Pancreas (tissue), 10 donors: ENCODE measurements at regions not wholly inside any gene's neighbourhood (a gene's known extent, or its start where the extent isn't known, plus 50 kb on each side); places are given as distances from the start of the nearest gene placed in this dataset.

ENCODE experiments used
- ATAC-seq, 4 donors: fragments of 200-7000 bp; cut with Tn5 transposase; one replicate each; pipeline versions ENCODE4 v1.8.0 to v1.9.1; 2020; ENCODE audit warnings: mild to moderate bottlenecking in 4 of 4, moderate library complexity in 4 of 4
- DNase-seq, 6 donors: peaks; one replicate each; pipeline ENCODE4 v3.0.0-alpha.2; 2020
- FAIRE-seq: peaks from 2 replicates; lab custom pipeline; 2012; peaks lifted over from hg19 to GRCh38; lab: Jason Lieb, UNC
- H3K27ac ChIP-seq, 4 donors: fragments of 200-600 bp; sonication (generic); 1 replicate in 3 of 4; 2 replicates in 1 of 4; pipeline versions ENCODE4 v1.5.0 to v1.8.0; 2020
- H3K27me3 ChIP-seq, 4 donors: fragments of 200-600 bp; one replicate each; pipeline ENCODE4 v1.8.0; 2021
- H3K36me3 ChIP-seq, 3 donors: fragments of 200-600 bp; sonication (generic) in 1 of 3; one replicate each; pipeline versions ENCODE4 v1.5.0 to v1.8.0; 2020 to 2021
- H3K4me1 ChIP-seq, 3 donors: fragments of 200-600 bp; one replicate each; pipeline ENCODE4 v1.8.0; 2021
- H3K4me3 ChIP-seq, 4 donors: fragments of 200-600 bp; sonication (generic) in 2 of 4; one replicate each; pipeline versions ENCODE4 v1.5.0 to v1.8.0; 2020 to 2021
- H3K9me3 ChIP-seq, 4 donors: fragments of 200-600 bp; one replicate each; pipeline ENCODE4 v1.8.0; 2021
- WGBS, 2 donors: extraction: QIAGEN DNeasy Blood & Tissue Kit; methylation state at CpG; one replicate each; pipeline ENCODE4 v1.1.7; 2013; 5-methylcytosine and 5-hydroxymethylcytosine counted together
- intact Hi-C, 3 donors: fragments of 100-400 bp; cut with DNase I; formaldehyde crosslinking; loops; one replicate each; pipeline versions ENCODE4 v1.11.1 to v1.14.2; 2022
- TF ChIP-seq, protein P1 (sequence below), 4 donors: fragments of 200-600 bp; sonication (generic) in 3 of 4; IDR thresholded peaks; one replicate each; pipeline versions ENCODE4 v1.5.0 to v1.8.0; 2021; ENCODE audit warnings: antibody characterized with exemption in 4 of 4
- donor health status: healthy with polysubstance abuse.
- donor health status: DM: no; HTN: no; CAD: no; lungs with moderate emphysema.
- donor health status: DM: no; HTN: no; CAD: no.
- donor health status: control.
- donor health status: control.
- donor health status: Bipolar disorder and iron deficiency.
- donor health status: DM: yes; HTN: yes; CAD: no.
- donor health status: DM: no; HTN: no; CAD: no.
- donor health status: DM: no; HTN: no; CAD: no.
- donor health status: DM: yes; HTN: yes; CAD: no.

DNA sequence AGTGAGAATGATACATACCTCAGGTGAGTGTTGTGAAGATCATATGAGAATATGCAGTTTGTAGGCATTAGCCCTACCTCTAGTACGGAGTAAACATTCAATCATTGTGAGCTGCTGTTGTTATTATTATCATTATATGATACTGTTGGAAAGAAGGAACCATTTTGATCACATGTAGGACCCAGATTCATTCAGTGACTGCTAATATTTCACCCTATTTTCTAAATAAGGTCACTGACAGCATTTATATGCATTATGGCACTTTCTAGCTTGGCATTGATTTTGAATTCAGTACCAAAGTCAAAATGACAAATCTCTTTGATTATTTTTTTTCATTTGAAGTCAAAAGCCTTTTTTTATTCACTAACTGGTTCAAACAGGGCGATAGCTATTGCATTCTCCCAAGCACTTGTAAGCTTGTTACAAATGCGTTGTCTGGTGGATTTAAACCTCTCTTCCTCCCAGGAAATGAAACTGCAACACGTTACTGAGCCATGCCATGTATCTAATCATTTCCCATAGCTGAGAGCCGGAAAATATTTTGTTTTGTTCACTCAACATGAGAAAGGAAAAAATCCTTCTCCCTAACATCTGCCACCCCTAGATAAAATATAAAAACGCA, 320.8 kb upstream of the SGCD start:
- ATAC-seq, result no peak

DNA sequence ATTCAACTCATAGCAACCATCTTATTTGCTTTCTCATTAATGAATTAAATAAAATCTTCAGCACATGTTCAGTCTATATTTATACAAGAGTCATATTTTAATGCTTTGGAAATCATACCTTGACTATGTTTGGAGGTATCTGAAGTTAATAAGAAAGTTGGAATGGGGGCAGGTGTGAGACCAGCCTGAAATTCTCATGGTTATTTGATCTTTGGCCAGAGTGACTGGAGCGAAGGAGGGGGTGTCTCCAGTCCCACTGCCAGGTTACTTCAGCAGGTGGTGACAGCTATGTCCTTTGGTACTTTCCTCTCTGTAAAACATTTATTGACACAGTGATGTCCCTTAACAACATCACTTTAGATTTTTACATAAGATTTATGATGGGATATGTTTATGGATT, 318.1 kb upstream of the SGCD start:
- DNase-seq (peak in 1 of 6 donors; percentile 10), FAIRE-seq (no peak), ATAC-seq (peak in 3 of 4 donors; percentile 37 to 77 (median 52))
- H3K27me3 ChIP-seq, result no peaks in the 10 kb centered on the region
- H3K9me3 ChIP-seq, result no peaks in the 10 kb centered on the region
- H3K36me3 ChIP-seq, result no peaks in the 10 kb centered on the region
- no peaks in the 10 kb centered on the region for H3K4me1 ChIP-seq
- WGBS, 2 donors, result 33 to 37% methylated on average over 1 of the region's 1 CpG
- intact Hi-C loops, result no loop called here
- H3K27ac ChIP-seq, result no peak overlapping the region
- TF ChIP-seq, protein P1, sequence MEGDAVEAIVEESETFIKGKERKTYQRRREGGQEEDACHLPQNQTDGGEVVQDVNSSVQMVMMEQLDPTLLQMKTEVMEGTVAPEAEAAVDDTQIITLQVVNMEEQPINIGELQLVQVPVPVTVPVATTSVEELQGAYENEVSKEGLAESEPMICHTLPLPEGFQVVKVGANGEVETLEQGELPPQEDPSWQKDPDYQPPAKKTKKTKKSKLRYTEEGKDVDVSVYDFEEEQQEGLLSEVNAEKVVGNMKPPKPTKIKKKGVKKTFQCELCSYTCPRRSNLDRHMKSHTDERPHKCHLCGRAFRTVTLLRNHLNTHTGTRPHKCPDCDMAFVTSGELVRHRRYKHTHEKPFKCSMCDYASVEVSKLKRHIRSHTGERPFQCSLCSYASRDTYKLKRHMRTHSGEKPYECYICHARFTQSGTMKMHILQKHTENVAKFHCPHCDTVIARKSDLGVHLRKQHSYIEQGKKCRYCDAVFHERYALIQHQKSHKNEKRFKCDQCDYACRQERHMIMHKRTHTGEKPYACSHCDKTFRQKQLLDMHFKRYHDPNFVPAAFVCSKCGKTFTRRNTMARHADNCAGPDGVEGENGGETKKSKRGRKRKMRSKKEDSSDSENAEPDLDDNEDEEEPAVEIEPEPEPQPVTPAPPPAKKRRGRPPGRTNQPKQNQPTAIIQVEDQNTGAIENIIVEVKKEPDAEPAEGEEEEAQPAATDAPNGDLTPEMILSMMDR (IDR thresholded peaks at IDR 0.05), result no peak
- H3K4me3 ChIP-seq, result no peak overlapping the region

More for the DNA sequence above, 320.8 kb upstream of the SGCD start:
- Histone ChIP-seq H3K4me1 (no peaks in the 10 kb centered on the region), H3K9me3 (no peaks in the 10 kb centered on the region), H3K27ac (no peak overlapping the region), H3K27me3 (no peaks in the 10 kb centered on the region), H3K36me3 (no peaks in the 10 kb centered on the region), H3K4me3 (no peak overlapping the region)
- DNase-seq, result no peak
- intact Hi-C loops, result no loop called here
- no peak for FAIRE-seq
- TF ChIP-seq, protein P1 (IDR thresholded peaks at IDR 0.05), result no peak
- 65 to 81% methylated on average over 6 of the region's 6 CpGs for WGBS, 2 donors

DNA sequence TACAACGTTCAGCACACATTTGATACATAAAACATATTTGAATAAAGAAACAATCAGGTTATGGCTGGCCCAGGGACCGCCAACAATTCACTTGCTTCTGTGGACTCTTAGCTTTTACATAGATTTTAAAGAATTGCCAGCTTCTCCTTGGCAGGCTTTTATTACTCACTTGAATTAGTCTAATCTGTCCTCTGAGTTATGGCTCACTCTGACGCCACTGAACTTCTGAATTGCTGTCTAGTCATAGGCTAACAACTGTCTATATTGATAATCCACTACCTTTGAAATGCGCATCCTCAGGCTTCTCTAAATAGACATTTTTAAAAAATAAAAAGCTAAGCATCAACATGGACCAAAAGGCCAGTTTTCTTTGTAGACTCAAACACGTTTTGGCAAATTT, 317.4 kb upstream of the SGCD start:
- 73 to 77% methylated on average over 5 of the region's 5 CpGs for WGBS, 2 donors
- H3K27me3 ChIP-seq, result no peaks in the 10 kb centered on the region
- no peak overlapping the region for H3K27ac ChIP-seq
- TF ChIP-seq, protein P1 (IDR thresholded peaks at IDR 0.05), result no peak
- FAIRE-seq, result no peak
- H3K4me1 ChIP-seq, result no peaks in the 10 kb centered on the region
- no peak for ATAC-seq
- H3K9me3 ChIP-seq, result no peaks in the 10 kb centered on the region
- H3K4me3 ChIP-seq, result no peak overlapping the region
- intact Hi-C loops, result no loop called here
- no peak for DNase-seq
- no peaks in the 10 kb centered on the region for H3K36me3 ChIP-seq

DNA sequence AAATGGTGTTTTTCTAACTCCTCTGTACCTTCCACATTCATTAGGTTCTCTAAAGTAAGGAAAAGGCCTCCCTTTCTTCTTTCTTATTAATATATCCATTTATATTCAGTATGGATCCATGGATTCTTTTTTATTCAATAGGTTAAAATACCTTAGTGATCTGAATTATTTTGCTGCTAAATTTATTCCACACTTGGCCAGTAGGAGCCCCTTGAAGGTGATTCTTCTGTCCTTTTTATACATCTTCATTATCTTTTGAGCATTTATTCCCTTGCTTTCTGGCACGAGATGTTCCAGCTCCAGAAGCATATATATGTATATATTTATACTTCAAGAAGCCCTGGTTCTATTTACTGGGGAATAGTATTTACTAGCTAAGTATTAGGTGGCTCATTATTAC, 311.8 kb upstream of the SGCD start:
- ATAC-seq, result no peak

DNA sequence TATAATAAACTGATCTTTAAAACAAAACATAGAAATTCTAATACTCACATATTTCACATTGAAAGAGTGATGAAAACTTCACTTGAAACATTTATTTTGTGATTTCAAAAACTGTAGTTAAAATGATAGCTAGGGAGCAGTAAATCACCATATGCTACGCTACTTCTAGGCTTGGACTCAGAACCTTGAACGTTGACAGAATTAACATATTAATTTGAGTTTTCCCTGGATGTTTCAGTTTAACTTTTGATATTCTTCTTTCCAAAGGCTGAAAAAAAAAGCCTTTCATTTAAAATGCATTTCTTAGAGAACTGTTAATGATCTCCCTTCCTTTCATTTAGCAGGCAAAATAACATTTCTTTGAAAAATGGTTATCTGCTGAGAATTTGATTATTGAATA, 307.8 kb upstream of the SGCD start:
- Histone ChIP-seq H3K27ac (no peak overlapping the region), H3K27me3 (no peaks in the 10 kb centered on the region), H3K4me1 (no peaks in the 10 kb centered on the region), H3K4me3 (no peak overlapping the region), H3K36me3 (no peaks in the 10 kb centered on the region), H3K9me3 (no peaks in the 10 kb centered on the region)
- 63 to 82% methylated on average over 2 of the region's 2 CpGs for WGBS, 2 donors
- FAIRE-seq, result no peak
- no peak for ATAC-seq
- TF ChIP-seq, protein P1 (IDR thresholded peaks at IDR 0.05), result no peak
- DNase-seq, result no peak
- intact Hi-C loops, result no loop called here

More for the DNA sequence above, 311.8 kb upstream of the SGCD start:
- Histone ChIP-seq H3K27me3 (no peaks in the 10 kb centered on the region), H3K36me3 (no peaks in the 10 kb centered on the region), H3K4me1 (no peaks in the 10 kb centered on the region), H3K4me3 (no peak overlapping the region), H3K9me3 (no peaks in the 10 kb centered on the region), H3K27ac (no peak overlapping the region)
- 46 to 60% methylated on average over 1 of the region's 1 CpG for WGBS, 2 donors
- DNase-seq, result no peak
- no peak for FAIRE-seq
- TF ChIP-seq, protein P1 (IDR thresholded peaks at IDR 0.05), result no peak
- intact Hi-C loops, result no loop called here
